Lower lobe of right lung (tissue), 2 donors: ENCODE measurements at regions not wholly inside any gene's neighbourhood (a gene's known extent, or its start where the extent isn't known, plus 50 kb on each side); places are given as distances from the start of the nearest gene placed in this dataset.

Experiments used
- ATAC-seq, 2 donors: fragments of 200-7000 bp; cut with Tn5 transposase; one replicate each; pipeline ENCODE4 v1.9.1; 2020 to 2022; ENCODE audit warnings: mild to moderate bottlenecking in 2 of 2, moderate library complexity in 2 of 2
- DNase-seq: peaks from one replicate; pipeline ENCODE4 v3.0.0-alpha.2; 2020
- H3K27ac ChIP-seq: fragments of 200-600 bp; one replicate; pipeline ENCODE4 v1.8.0; 2022
- H3K27me3 ChIP-seq: fragments of 200-600 bp; one replicate; pipeline ENCODE4 v1.8.0; 2022; ENCODE audit warnings: low read depth
- H3K36me3 ChIP-seq: fragments of 200-600 bp; one replicate; pipeline ENCODE4 v1.8.0; 2022; ENCODE audit warnings: mild to moderate bottlenecking
- H3K4me1 ChIP-seq: fragments of 200-600 bp; one replicate; pipeline ENCODE4 v1.8.0; 2022
- H3K4me3 ChIP-seq: fragments of 200-600 bp; one replicate; pipeline ENCODE4 v1.8.0; 2022; ENCODE audit warnings: mild to moderate bottlenecking
- H3K9me3 ChIP-seq: fragments of 200-600 bp; one replicate; pipeline ENCODE4 v1.8.0; 2022
- intact Hi-C: fragments of 100-400 bp; cut with DNase I; formaldehyde crosslinking; loops from one replicate; pipeline ENCODE4 v1.11.0; 2022
- TF ChIP-seq, protein P1 (sequence below): fragments of 200-600 bp; IDR thresholded peaks from one replicate; pipeline ENCODE4 v1.8.0; 2022; ENCODE audit warnings: antibody characterized with exemption, mild to moderate bottlenecking
- donor health status: DM: no; HTN: yes; CAD: no; lungs with severe emphysema.

- H3K4me1 ChIP-seq: no peaks in the 10 kb centered on the region
- H3K27ac ChIP-seq: no peak overlapping the region
- no peak overlapping the region for H3K4me3 ChIP-seq
- intact Hi-C loops: no loop called here
- TF ChIP-seq, protein P1, sequence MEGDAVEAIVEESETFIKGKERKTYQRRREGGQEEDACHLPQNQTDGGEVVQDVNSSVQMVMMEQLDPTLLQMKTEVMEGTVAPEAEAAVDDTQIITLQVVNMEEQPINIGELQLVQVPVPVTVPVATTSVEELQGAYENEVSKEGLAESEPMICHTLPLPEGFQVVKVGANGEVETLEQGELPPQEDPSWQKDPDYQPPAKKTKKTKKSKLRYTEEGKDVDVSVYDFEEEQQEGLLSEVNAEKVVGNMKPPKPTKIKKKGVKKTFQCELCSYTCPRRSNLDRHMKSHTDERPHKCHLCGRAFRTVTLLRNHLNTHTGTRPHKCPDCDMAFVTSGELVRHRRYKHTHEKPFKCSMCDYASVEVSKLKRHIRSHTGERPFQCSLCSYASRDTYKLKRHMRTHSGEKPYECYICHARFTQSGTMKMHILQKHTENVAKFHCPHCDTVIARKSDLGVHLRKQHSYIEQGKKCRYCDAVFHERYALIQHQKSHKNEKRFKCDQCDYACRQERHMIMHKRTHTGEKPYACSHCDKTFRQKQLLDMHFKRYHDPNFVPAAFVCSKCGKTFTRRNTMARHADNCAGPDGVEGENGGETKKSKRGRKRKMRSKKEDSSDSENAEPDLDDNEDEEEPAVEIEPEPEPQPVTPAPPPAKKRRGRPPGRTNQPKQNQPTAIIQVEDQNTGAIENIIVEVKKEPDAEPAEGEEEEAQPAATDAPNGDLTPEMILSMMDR: no peak
- H3K27me3 ChIP-seq: peaks cover 16% of the 10 kb centered on the region
- no peak for DNase-seq
- no peaks in the 10 kb centered on the region for H3K36me3 ChIP-seq
- no peak for ATAC-seq
- no peaks in the 10 kb centered on the region for H3K9me3 ChIP-seq
These were observed 247.7 kb downstream of the MIAT start for GRCh38 chr22:26905076-26905475.

GRCh38 chr22:26905640-26906039 is 248.3 kb downstream of the MIAT start:
- intact Hi-C loops: no loop called here
- no peaks in the 10 kb centered on the region for H3K4me1 ChIP-seq
- DNase-seq (no peak), ATAC-seq (no peak)
- TF ChIP-seq, protein P1: no peak
- H3K36me3 ChIP-seq: no peaks in the 10 kb centered on the region
- H3K9me3 ChIP-seq: no peaks in the 10 kb centered on the region
- no peak overlapping the region for H3K4me3 ChIP-seq
- H3K27ac ChIP-seq: no peak overlapping the region
- H3K27me3 ChIP-seq: peaks cover 14% of the 10 kb centered on the region

DNA sequence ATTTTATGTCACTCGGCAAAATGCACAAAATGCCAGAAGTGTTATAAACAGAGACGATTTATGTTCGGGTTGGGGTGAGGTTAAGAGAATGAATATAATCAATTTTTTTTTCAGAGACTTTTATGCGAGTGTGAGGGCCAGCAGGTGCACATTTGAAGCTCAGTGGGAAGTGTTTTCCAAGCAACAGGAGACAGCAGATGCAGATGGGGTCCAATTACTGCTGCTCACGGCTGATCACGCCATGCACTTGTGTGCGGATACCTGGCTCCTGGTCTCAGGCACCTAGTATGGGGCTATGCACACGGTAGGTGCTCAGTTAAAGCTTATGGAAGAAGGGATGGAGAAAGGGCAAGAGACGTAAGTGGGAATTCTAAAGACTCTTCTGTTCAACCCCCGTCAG is 249.1 kb downstream of the MIAT start:
- TF ChIP-seq, protein P1: no peak
- H3K27me3 ChIP-seq: peaks cover 7% of the 10 kb centered on the region

GRCh38 chr22:26907366-26907765 is 250.0 kb downstream of the MIAT start:
- Histone ChIP-seq H3K4me1 (no peaks in the 10 kb centered on the region), H3K27me3 (peaks cover under 1% of the 10 kb centered on the region), H3K9me3 (no peaks in the 10 kb centered on the region), H3K27ac (no peak overlapping the region), H3K36me3 (no peaks in the 10 kb centered on the region), H3K4me3 (no peak overlapping the region)
- no peak for DNase-seq
- ATAC-seq: no peak
- intact Hi-C loops: no loop called here
- TF ChIP-seq, protein P1: no peak

More for the DNA sequence above, 249.1 kb downstream of the MIAT start:
- Histone ChIP-seq H3K4me1 (no peaks in the 10 kb centered on the region), H3K27ac (no peak overlapping the region), H3K4me3 (no peak overlapping the region), H3K36me3 (no peaks in the 10 kb centered on the region), H3K9me3 (no peaks in the 10 kb centered on the region)
- ATAC-seq (no peak), DNase-seq (no peak)
- intact Hi-C loops: no loop called here

GRCh38 chr22:26910845-26911244 is 253.5 kb downstream of the MIAT start:
- intact Hi-C loops: no loop called here
- TF ChIP-seq, protein P1: no peak
- no peaks in the 10 kb centered on the region for H3K36me3 ChIP-seq
- H3K27me3 ChIP-seq: no peaks in the 10 kb centered on the region
- H3K9me3 ChIP-seq: no peaks in the 10 kb centered on the region
- H3K4me1 ChIP-seq: no peaks in the 10 kb centered on the region
- DNase-seq: no peak
- no peak overlapping the region for H3K4me3 ChIP-seq
- no peak overlapping the region for H3K27ac ChIP-seq
- no peak for ATAC-seq
